Neural progenitor cell (in vitro differentiated cells): ENCODE measurements at regions not wholly inside any gene's neighbourhood (a gene's known extent, or its start where the extent isn't known, plus 50 kb on each side); places are given as distances from the start of the nearest gene placed in this dataset.

ENCODE experiments used
- DNase-seq: peaks from one replicate; pipeline ENCODE4 v3.0.0-alpha.2; 2016; ENCODE audit warnings: low spot score
- H2AFZ ChIP-seq: fragments of 200-600 bp; sonication (generic); replicated peaks from 2 replicates; pipeline ENCODE4 v1.6.1; 2016; ENCODE audit warnings: antibody characterized with exemption
- H3F3A ChIP-seq: fragments of 200-600 bp; sonication (generic); 2 replicates; pipeline ENCODE4 v1.6.1; 2016; ENCODE audit warnings: antibody characterized with exemption, low read depth
- H3K27ac ChIP-seq: fragments of 200-600 bp; sonication (generic); 2 replicates; pipeline ENCODE4 v1.5.1; 2016; ENCODE audit warnings: mild to moderate bottlenecking
- H3K27me3 ChIP-seq: fragments of 200-600 bp; sonication (generic); 2 replicates; pipeline ENCODE4 v1.6.1; 2016; ENCODE audit warnings: mild to moderate bottlenecking, moderate library complexity
- H3K36me3 ChIP-seq: fragments of 200-600 bp; sonication (generic); 2 replicates; pipeline ENCODE4 v1.5.1; 2016
- H3K4me1 ChIP-seq: fragments of 200-600 bp; sonication (generic); 2 replicates; pipeline ENCODE4 v1.6.1; 2016; ENCODE audit warnings: mixed run types
- H3K4me2 ChIP-seq: fragments of 200-600 bp; sonication (generic); 2 replicates; pipeline ENCODE4 v1.6.1; 2016
- H3K4me3 ChIP-seq: fragments of 200-600 bp; sonication (generic); 2 replicates; pipeline ENCODE4 v1.5.1; 2016
- H3K79me2 ChIP-seq: fragments of 200-600 bp; sonication (generic); 2 replicates; pipeline ENCODE4 v1.6.1; 2016; ENCODE audit warnings: low read depth
- H3K9ac ChIP-seq: fragments of 200-600 bp; sonication (generic); 2 replicates; pipeline ENCODE4 v1.6.1; 2016
- H3K9me3 ChIP-seq: fragments of 200-600 bp; sonication (generic); 2 replicates; pipeline ENCODE4 v1.5.1; 2016; ENCODE audit warnings: low read depth
- H4K20me1 ChIP-seq: fragments of 200-600 bp; sonication (generic); 2 replicates; pipeline ENCODE4 v1.6.1; 2016; ENCODE audit warnings: low read depth
- H3K27ac Mint-ChIP-seq: 3 replicates; pipeline ENCODE4 v1.8.0; 2021; ENCODE audit warnings: mixed read lengths
- H3K27me3 Mint-ChIP-seq: 2 replicates; pipeline ENCODE4 v1.8.0; 2022; ENCODE audit warnings: low read depth, mild to moderate bottlenecking, inconsistent platforms, moderate library complexity, mixed read lengths; ENCODE audit not compliant: insufficient read depth
- H3K36me3 Mint-ChIP-seq: 3 replicates; pipeline ENCODE4 v1.8.0; 2021; ENCODE audit warnings: mixed read lengths
- H3K4me1 Mint-ChIP-seq: 3 replicates; pipeline ENCODE4 v1.8.0; 2021; ENCODE audit warnings: mixed read lengths
- H3K4me3 Mint-ChIP-seq: 3 replicates; pipeline ENCODE4 v1.8.0; 2021; ENCODE audit warnings: mild to moderate bottlenecking, moderate library complexity, mixed read lengths
- H3K9me3 Mint-ChIP-seq: 3 replicates; pipeline ENCODE4 v1.8.0; 2020; ENCODE audit warnings: mixed read lengths
- EZH2 ChIP-seq: fragments of 200-600 bp; sonication (generic); IDR thresholded peaks from 2 replicates; pipeline ENCODE4 v1.6.1; 2017; ENCODE audit warnings: antibody characterized with exemption, mild to moderate bottlenecking, moderate library complexity
- EZH2phosphoT487 ChIP-seq: fragments of 200-600 bp; sonication (generic); IDR thresholded peaks from 2 replicates; pipeline ENCODE4 v1.6.1; 2017; ENCODE audit warnings: antibody characterized with exemption
- TF ChIP-seq, protein P1 (sequence below): fragments of 200-600 bp; sonication (generic); IDR thresholded peaks from 2 replicates; pipeline ENCODE4 v1.5.1; 2017; ENCODE audit warnings: antibody characterized with exemption, mild to moderate bottlenecking

GRCh38 chr9:108400297-108400696 is 455.5 kb downstream of the ACTL7B start:
- no peak overlapping the region for H2AFZ ChIP-seq

DNA sequence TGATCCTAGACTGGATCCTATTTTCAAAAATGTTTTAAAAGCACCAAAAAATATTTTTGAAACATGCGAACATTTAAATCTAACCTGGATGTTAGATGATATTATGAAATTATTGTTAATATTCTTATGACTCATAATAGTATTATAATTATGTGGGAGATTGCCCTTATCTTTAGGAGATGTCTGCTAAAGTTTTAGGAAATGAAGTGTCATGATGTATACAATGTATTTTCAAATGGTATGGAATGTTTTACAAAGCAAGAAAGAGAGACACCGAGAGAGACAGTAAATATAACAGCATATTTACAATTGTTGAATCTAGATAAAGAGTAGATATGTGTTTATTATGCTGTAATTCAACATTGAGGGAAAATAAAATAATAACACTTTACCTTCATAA is 455.9 kb downstream of the ACTL7B start:
- H3K27ac Mint-ChIP-seq, result no peak overlapping the region

More at GRCh38 chr9:108400297-108400696, 455.5 kb downstream of the ACTL7B start:
- DNase-seq, result no peak
- Histone ChIP-seq H3K36me3 (no peaks in the 10 kb centered on the region), H4K20me1 (no peaks in the 10 kb centered on the region), H3K4me3 (no peak overlapping the region), H3K4me1 (no peaks in the 10 kb centered on the region), H3K9me3 (no peaks in the 10 kb centered on the region), H3K27ac (no peak overlapping the region), H3K27me3 (no peaks in the 10 kb centered on the region), H3K79me2 (no peaks in the 10 kb centered on the region), H3F3A (no peaks in the 10 kb centered on the region), H3K9ac (no peak overlapping the region), H3K4me2 (no peak overlapping the region)
- Mint-ChIP-seq H3K36me3 (no peaks in the 10 kb centered on the region), H3K4me1 (no peaks in the 10 kb centered on the region), H3K4me3 (no peak overlapping the region), H3K27ac (no peak overlapping the region), H3K27me3 (no peaks in the 10 kb centered on the region), H3K9me3 (no peaks in the 10 kb centered on the region)
- TF ChIP-seq EZH2 (no peak), EZH2phosphoT487 (no peak)
- TF ChIP-seq, protein P1, sequence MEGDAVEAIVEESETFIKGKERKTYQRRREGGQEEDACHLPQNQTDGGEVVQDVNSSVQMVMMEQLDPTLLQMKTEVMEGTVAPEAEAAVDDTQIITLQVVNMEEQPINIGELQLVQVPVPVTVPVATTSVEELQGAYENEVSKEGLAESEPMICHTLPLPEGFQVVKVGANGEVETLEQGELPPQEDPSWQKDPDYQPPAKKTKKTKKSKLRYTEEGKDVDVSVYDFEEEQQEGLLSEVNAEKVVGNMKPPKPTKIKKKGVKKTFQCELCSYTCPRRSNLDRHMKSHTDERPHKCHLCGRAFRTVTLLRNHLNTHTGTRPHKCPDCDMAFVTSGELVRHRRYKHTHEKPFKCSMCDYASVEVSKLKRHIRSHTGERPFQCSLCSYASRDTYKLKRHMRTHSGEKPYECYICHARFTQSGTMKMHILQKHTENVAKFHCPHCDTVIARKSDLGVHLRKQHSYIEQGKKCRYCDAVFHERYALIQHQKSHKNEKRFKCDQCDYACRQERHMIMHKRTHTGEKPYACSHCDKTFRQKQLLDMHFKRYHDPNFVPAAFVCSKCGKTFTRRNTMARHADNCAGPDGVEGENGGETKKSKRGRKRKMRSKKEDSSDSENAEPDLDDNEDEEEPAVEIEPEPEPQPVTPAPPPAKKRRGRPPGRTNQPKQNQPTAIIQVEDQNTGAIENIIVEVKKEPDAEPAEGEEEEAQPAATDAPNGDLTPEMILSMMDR, result no peak

DNA sequence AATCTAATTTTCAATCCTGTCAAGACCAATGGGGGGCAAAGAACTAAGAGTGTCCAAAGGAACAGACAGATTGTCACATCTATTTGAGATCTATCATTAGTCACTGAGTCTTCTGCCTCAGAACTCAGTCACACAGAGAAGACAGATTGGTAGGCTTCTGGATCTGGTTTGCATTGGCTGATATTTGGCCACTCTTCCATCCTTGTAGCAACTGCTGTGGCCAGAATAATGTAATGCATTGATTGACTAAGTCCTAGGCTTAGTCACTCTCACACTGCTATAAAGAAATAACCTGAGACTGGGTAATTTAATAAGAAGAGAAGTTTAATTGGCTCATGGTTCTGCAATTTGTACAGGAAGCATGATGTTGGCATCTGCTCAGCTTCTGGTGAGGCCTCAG is 458.5 kb downstream of the ACTL7B start:
- Histone ChIP-seq H3K36me3 (no peaks in the 10 kb centered on the region), H2AFZ (no peak overlapping the region), H3K4me1 (no peaks in the 10 kb centered on the region), H4K20me1 (no peaks in the 10 kb centered on the region), H3K27me3 (no peaks in the 10 kb centered on the region), H3K4me2 (no peak overlapping the region), H3K79me2 (no peaks in the 10 kb centered on the region), H3F3A (no peaks in the 10 kb centered on the region), H3K9ac (no peak overlapping the region), H3K4me3 (no peak overlapping the region), H3K27ac (no peak overlapping the region), H3K9me3 (no peaks in the 10 kb centered on the region)
- Mint-ChIP-seq H3K9me3 (peaks cover 3% of the 10 kb centered on the region), H3K36me3 (peaks cover 3% of the 10 kb centered on the region), H3K27ac (no peak overlapping the region), H3K4me3 (no peak overlapping the region), H3K27me3 (peaks cover 4% of the 10 kb centered on the region), H3K4me1 (no peaks in the 10 kb centered on the region)
- TF ChIP-seq, protein P1, result no peak
- TF ChIP-seq EZH2phosphoT487 (no peak), EZH2 (no peak)
- DNase-seq, result no peak

More for the DNA sequence above, 455.9 kb downstream of the ACTL7B start:
- Mint-ChIP-seq H3K27me3 (no peaks in the 10 kb centered on the region), H3K9me3 (no peaks in the 10 kb centered on the region), H3K4me1 (no peaks in the 10 kb centered on the region), H3K4me3 (no peak overlapping the region), H3K36me3 (no peaks in the 10 kb centered on the region)
- Histone ChIP-seq H3K27ac (no peak overlapping the region), H3K79me2 (no peaks in the 10 kb centered on the region), H4K20me1 (no peaks in the 10 kb centered on the region), H3K9me3 (no peaks in the 10 kb centered on the region), H3K4me2 (no peak overlapping the region), H3K4me3 (no peak overlapping the region), H2AFZ (no peak overlapping the region), H3K27me3 (no peaks in the 10 kb centered on the region), H3K4me1 (no peaks in the 10 kb centered on the region), H3K36me3 (no peaks in the 10 kb centered on the region), H3F3A (no peaks in the 10 kb centered on the region), H3K9ac (no peak overlapping the region)
- DNase-seq, result no peak
- no peak for TF ChIP-seq EZH2
- TF ChIP-seq EZH2phosphoT487, result no peak
- TF ChIP-seq, protein P1, result no peak
